H9 (cell line): ENCODE measurements at regions not wholly inside any gene's neighbourhood (a gene's known extent, or its start where the extent isn't known, plus 50 kb on each side); places are given as distances from the start of the nearest gene placed in this dataset.
"Not testable (repeated sequence)": the region's sequence is repeated elsewhere in the genome, so short reads cannot be mapped to it uniquely, and the experiment has no call there.

Experiments
- DNase-seq: peaks from one replicate; pipeline ENCODE4 v3.0.0-alpha.2; 2017
- H2AFZ ChIP-seq: one replicate; pipeline ENCODE4 v1.6.1; 2013; ENCODE audit warnings: mild to moderate bottlenecking, low read length, control low read depth, moderate library complexity
- H2AK5ac ChIP-seq: 2 replicates; pipeline ENCODE4 v1.6.1; 2013; ENCODE audit warnings: low read length, control low read depth, mixed read lengths; ENCODE audit not compliant: insufficient read length
- H2BK120ac ChIP-seq: one replicate; pipeline ENCODE4 v1.6.1; 2013; ENCODE audit warnings: low read depth, mild to moderate bottlenecking, low read length, control low read depth, inconsistent platforms; ENCODE audit not compliant: poor library complexity, severe bottlenecking
- H2BK12ac ChIP-seq: 2 replicates; pipeline ENCODE4 v1.6.1; 2013; ENCODE audit warnings: low read length, control low read depth, mixed read lengths, low read depth; ENCODE audit not compliant: insufficient read length
- H2BK15ac ChIP-seq: 2 replicates; pipeline ENCODE4 v1.6.1; 2013; ENCODE audit warnings: low read depth, low read length, control low read depth
- H2BK20ac ChIP-seq: one replicate; pipeline ENCODE4 v1.6.1; 2013; ENCODE audit warnings: low read depth, mild to moderate bottlenecking, low read length, control low read depth, inconsistent platforms; ENCODE audit not compliant: poor library complexity, severe bottlenecking
- H2BK5ac ChIP-seq: 2 replicates; pipeline ENCODE4 v1.6.1; 2013; ENCODE audit warnings: low read length, control low read depth, mixed read lengths; ENCODE audit not compliant: insufficient read length
- H3K14ac ChIP-seq: 2 replicates; pipeline ENCODE4 v1.6.1; 2013; ENCODE audit warnings: low read length, control low read depth; ENCODE audit not compliant: insufficient read depth
- H3K18ac ChIP-seq: 2 replicates; pipeline ENCODE4 v1.6.1; 2013; ENCODE audit warnings: low read depth, mild to moderate bottlenecking, mixed read lengths, low read length, control low read depth; ENCODE audit not compliant: insufficient read length
- H3K23ac ChIP-seq: 2 replicates; pipeline ENCODE4 v1.6.1; 2013; ENCODE audit warnings: low read length, control low read depth, mixed read lengths, low read depth; ENCODE audit not compliant: insufficient read length
- H3K23me2 ChIP-seq: 2 replicates; pipeline ENCODE4 v1.6.1; 2013; ENCODE audit warnings: low read depth, mild to moderate bottlenecking, mixed read lengths, low read length, control low read depth; ENCODE audit not compliant: insufficient read length, poor library complexity, severe bottlenecking
- H3K27ac ChIP-seq: 2 replicates; pipeline ENCODE4 v1.5.1; 2013; ENCODE audit warnings: low read length, control low read depth, mixed read lengths, low read depth; ENCODE audit not compliant: insufficient read length
- H3K27me3 ChIP-seq: 2 replicates; pipeline ENCODE4 v1.6.1; 2013; ENCODE audit warnings: low read length, control low read depth, inconsistent platforms; ENCODE audit not compliant: insufficient read depth
- H3K4ac ChIP-seq: 2 replicates; pipeline ENCODE4 v1.6.1; 2013; ENCODE audit warnings: low read depth, mild to moderate bottlenecking, control low read depth, inconsistent platforms, low read length, moderate library complexity
- H3K4me1 ChIP-seq: 2 replicates; pipeline ENCODE4 v1.6.1; 2013; ENCODE audit warnings: low read length, control low read depth, inconsistent platforms; ENCODE audit not compliant: insufficient read depth
- H3K4me2 ChIP-seq: 2 replicates; pipeline ENCODE4 v1.6.1; 2013; ENCODE audit warnings: low read length, control low read depth, mixed read lengths; ENCODE audit not compliant: insufficient read length, insufficient read depth
- H3K56ac ChIP-seq: 2 replicates; pipeline ENCODE4 v1.6.1; 2013; ENCODE audit warnings: low read depth, mild to moderate bottlenecking, mixed read lengths, low read length, control low read depth; ENCODE audit not compliant: insufficient read length
- H3K79me1 ChIP-seq: 2 replicates; pipeline ENCODE4 v1.6.1; 2013; ENCODE audit warnings: low read depth, mild to moderate bottlenecking, moderate library complexity, low read length, control low read depth, inconsistent platforms; ENCODE audit not compliant: insufficient read depth, poor library complexity, severe bottlenecking
- H3K79me2 ChIP-seq: 2 replicates; pipeline ENCODE4 v1.6.1; 2013; ENCODE audit warnings: low read length, control low read depth, inconsistent platforms; ENCODE audit not compliant: insufficient read depth
- H3K9ac ChIP-seq: 2 replicates; pipeline ENCODE4 v1.6.1; 2013; ENCODE audit warnings: low read length, control low read depth, mixed read lengths; ENCODE audit not compliant: insufficient read length; ENCODE audit errors: extremely low read depth
- H3K9me3 ChIP-seq: one replicate; pipeline ENCODE4 v1.6.1; 2013; ENCODE audit warnings: low read depth, low read length, inconsistent platforms; ENCODE audit not compliant: control insufficient read depth
- H3T11ph ChIP-seq: one replicate; pipeline ENCODE4 v1.6.1; 2013; ENCODE audit warnings: mild to moderate bottlenecking, low read length, control low read depth, inconsistent platforms
- H4K20me1 ChIP-seq: one replicate; pipeline ENCODE4 v1.6.1; 2013; ENCODE audit not compliant: control insufficient read depth, insufficient read length, insufficient read depth
- H4K5ac ChIP-seq: 2 replicates; pipeline ENCODE4 v1.6.1; 2013; ENCODE audit warnings: low read depth, mild to moderate bottlenecking, mixed read lengths, low read length, control low read depth; ENCODE audit not compliant: insufficient read length
- H4K8ac ChIP-seq: replicated peaks from 2 replicates; pipeline ENCODE4 v1.6.1; 2013; ENCODE audit warnings: low read length, control low read depth, mixed read lengths, low read depth; ENCODE audit not compliant: insufficient read length
- H4K91ac ChIP-seq: 2 replicates; pipeline ENCODE4 v1.6.1; 2013; ENCODE audit warnings: low read depth, mild to moderate bottlenecking, moderate library complexity, mixed read lengths, low read length, control low read depth; ENCODE audit not compliant: insufficient read length
- H3K27ac Mint-ChIP-seq, 3 experiments: 2 replicates in 2 of 3; 3 replicates in 1 of 3; pipeline ENCODE4 v1.8.0; 2020 to 2021; ENCODE audit warnings: mixed read lengths in 3 of 3, mild to moderate bottlenecking in 1 of 3, moderate library complexity in 1 of 3
- H3K27me3 Mint-ChIP-seq: 2 replicates; pipeline ENCODE4 v1.8.0; 2021; ENCODE audit warnings: low read depth, mild to moderate bottlenecking, moderate library complexity, mixed read lengths
- H3K36me3 Mint-ChIP-seq, 3 experiments: 2 replicates in 2 of 3; 3 replicates in 1 of 3; pipeline ENCODE4 v1.8.0; 2020 to 2021; ENCODE audit warnings: low read depth in 3 of 3, mixed read lengths in 3 of 3; ENCODE audit not compliant: insufficient read depth in 1 of 3
- H3K4me1 Mint-ChIP-seq, 2 experiments: 2 replicates each; pipeline ENCODE4 v1.8.0; 2020; ENCODE audit warnings: mixed read lengths in 2 of 2
- H3K4me3 Mint-ChIP-seq, 2 experiments: 2 replicates in 1 of 2; 3 replicates in 1 of 2; pipeline ENCODE4 v1.8.0; 2020 to 2021; ENCODE audit warnings: mild to moderate bottlenecking in 2 of 2, mixed read lengths in 2 of 2, moderate library complexity in 1 of 2
- H3K9me3 Mint-ChIP-seq, 2 experiments: 2 replicates in 1 of 2; 3 replicates in 1 of 2; pipeline ENCODE4 v1.8.0; 2020; ENCODE audit warnings: mild to moderate bottlenecking in 2 of 2, mixed read lengths in 2 of 2, moderate library complexity in 1 of 2
- WGBS: extraction: QIAGEN DNeasy Blood & Tissue Kit; methylation state at CpG from one replicate; pipeline ENCODE4 v1.1.7; 2013; ENCODE audit warnings: missing lambda C conversion rate, low lambda C conversion rate, mixed read lengths; ENCODE audit not compliant: insufficient read length; ENCODE audit errors: extremely low coverage; 5-methylcytosine and 5-hydroxymethylcytosine counted together

DNA sequence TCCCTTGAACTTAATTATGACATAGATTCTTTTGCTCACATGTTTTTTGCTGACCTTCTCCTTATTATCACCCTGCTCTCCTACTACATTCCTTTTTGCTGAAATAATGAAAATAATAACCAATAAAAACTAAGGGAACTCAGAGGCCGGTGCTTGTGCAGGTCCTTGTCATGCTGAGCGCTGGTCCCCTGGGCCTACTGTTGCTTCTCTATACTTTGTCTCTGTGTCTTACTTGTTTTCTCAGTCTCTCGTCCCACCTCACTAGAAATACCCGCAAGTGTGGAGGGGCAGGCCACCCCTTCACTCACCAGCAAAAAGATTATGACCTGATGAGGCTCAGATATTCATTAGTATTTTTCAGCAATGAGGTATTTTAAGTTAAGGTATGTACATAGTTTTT lies 3918.8 kb upstream of the OR11H1 start:
- H3K9me3 ChIP-seq, result peaks cover 70% of the 10 kb centered on the region
- not testable (repeated sequence) for H3K4me3 Mint-ChIP-seq, H3K14ac ChIP-seq, H3K4ac ChIP-seq, H3T11ph ChIP-seq, H3K4me2 ChIP-seq, H4K20me1 ChIP-seq, H3K79me2 ChIP-seq, H3K79me1 ChIP-seq, H3K23ac ChIP-seq, H3K4me1 Mint-ChIP-seq, H3K23me2 ChIP-seq, H4K5ac ChIP-seq, H3K18ac ChIP-seq, H2AK5ac ChIP-seq, H3K9ac ChIP-seq, H3K27ac ChIP-seq, H2BK20ac ChIP-seq, H4K8ac ChIP-seq, H3K27me3 ChIP-seq, H3K4me1 ChIP-seq, H3K56ac ChIP-seq, H4K91ac ChIP-seq, H2BK15ac ChIP-seq, H3K27ac Mint-ChIP-seq, H2BK12ac ChIP-seq, H2BK120ac ChIP-seq, H2BK5ac ChIP-seq, H2AFZ ChIP-seq, DNase-seq
- Mint-ChIP-seq H3K27me3 (peaks cover 19% of the 10 kb centered on the region), H3K9me3 (peaks cover 95 to 98% of the 10 kb centered on the region in 2 experiments), H3K36me3 (peaks cover 44 to 72% (median 51%) of the 10 kb centered on the region in 3 experiments)
- no CpG with 5 or more reads among the region's 4 CpGs for WGBS

GRCh38 chr22:11611280-11611679 lies 3916.7 kb upstream of the OR11H1 start:
- H2BK20ac ChIP-seq, H3K4ac ChIP-seq, H3K27me3 ChIP-seq, H3K14ac ChIP-seq, H3T11ph ChIP-seq, H3K4me1 Mint-ChIP-seq, H4K20me1 ChIP-seq, H3K18ac ChIP-seq, H3K4me3 Mint-ChIP-seq, H3K23me2 ChIP-seq, H3K4me2 ChIP-seq, H3K79me2 ChIP-seq, H2BK15ac ChIP-seq, H3K79me1 ChIP-seq, H3K4me1 ChIP-seq, H3K56ac ChIP-seq, H3K9ac ChIP-seq, H2BK12ac ChIP-seq, H2AK5ac ChIP-seq, H2BK120ac ChIP-seq, H2BK5ac ChIP-seq, H3K23ac ChIP-seq, DNase-seq, H3K27ac Mint-ChIP-seq, H4K91ac ChIP-seq, H2AFZ ChIP-seq, H3K27ac ChIP-seq, H4K8ac ChIP-seq, H4K5ac ChIP-seq: not testable (repeated sequence)
- Mint-ChIP-seq H3K36me3 (peaks cover 51 to 75% (median 59%) of the 10 kb centered on the region in 3 experiments), H3K27me3 (peaks cover 30% of the 10 kb centered on the region), H3K9me3 (peaks cover 97 to 99% of the 10 kb centered on the region in 2 experiments)
- H3K9me3 ChIP-seq, result peaks cover 72% of the 10 kb centered on the region
- no CpG with 5 or more reads among the region's 20 CpGs for WGBS
